Retina (tissue), 1 donor: ENCODE measurements at regions not wholly inside any gene's neighbourhood (a gene's known extent, or its start where the extent isn't known, plus 50 kb on each side); places are given as distances from the start of the nearest gene placed in this dataset.
A peak's percentile ranks its signal among the peaks of the same experiment; 100 is the strongest.
"Not testable (repeated sequence)": the region's sequence is repeated elsewhere in the genome, so short reads cannot be mapped to it uniquely, and the experiment has no call there.

Experiments
- DNase-seq: peaks from one replicate; pipeline ENCODE4 v3.0.0-alpha.2; 2016

GRCh38 chr6:140729521-140729920, 1355.1 kb upstream of the CITED2 start:
- no peak for DNase-seq

- DNase-seq: no peak
Observed at GRCh38 chr6:140718021-140718420, 1343.6 kb upstream of the CITED2 start.

GRCh38 chr6:140713495-140713894, 1339.0 kb upstream of the CITED2 start:
- DNase-seq: no peak

GRCh38 chr6:140711019-140711613, 1336.7 kb upstream of the CITED2 start:
- no peak for DNase-seq

GRCh38 chr6:140708441-140708840, 1334.0 kb upstream of the CITED2 start:
- no peak for DNase-seq

- not testable (repeated sequence) for DNase-seq
Observed at GRCh38 chr6:140704008-140704407, 1329.6 kb upstream of the CITED2 start.

GRCh38 chr6:140697585-140697984, 1323.1 kb upstream of the CITED2 start:
- no peak for DNase-seq

GRCh38 chr6:140684776-140685550, 1310.5 kb upstream of the CITED2 start:
- no peak for DNase-seq

- peak; percentile 39 for DNase-seq
Observed at GRCh38 chr6:140677781-140678528, 1303.5 kb upstream of the CITED2 start.

GRCh38 chr6:140671926-140672325, 1297.5 kb upstream of the CITED2 start:
- DNase-seq: no peak

- DNase-seq: no peak
Observed at GRCh38 chr6:140670021-140670420, 1295.6 kb upstream of the CITED2 start.

GRCh38 chr6:140669321-140669720, 1294.9 kb upstream of the CITED2 start:
- DNase-seq: no peak

- no peak for DNase-seq
Observed at GRCh38 chr6:140663772-140664171, 1289.3 kb upstream of the CITED2 start.

GRCh38 chr6:140663094-140663493, 1288.6 kb upstream of the CITED2 start:
- no peak for DNase-seq

- DNase-seq: no peak
Observed at GRCh38 chr6:140661691-140662090, 1287.2 kb upstream of the CITED2 start.

- no peak for DNase-seq
Observed at GRCh38 chr6:140660295-140660694, 1285.8 kb upstream of the CITED2 start.

GRCh38 chr6:140653972-140654371, 1279.5 kb upstream of the CITED2 start:
- DNase-seq: no peak

- DNase-seq: no peak
Observed at GRCh38 chr6:140653506-140653905, 1279.1 kb upstream of the CITED2 start.

- not testable (repeated sequence) for DNase-seq
Observed at GRCh38 chr6:140649502-140649901, 1275.1 kb upstream of the CITED2 start.

- not testable (repeated sequence) for DNase-seq
Observed at GRCh38 chr6:140647322-140647721, 1272.9 kb upstream of the CITED2 start.

GRCh38 chr6:140644017-140644416, 1269.6 kb upstream of the CITED2 start:
- no peak for DNase-seq

GRCh38 chr6:140641412-140641811, 1267.0 kb upstream of the CITED2 start:
- no peak for DNase-seq

GRCh38 chr6:140636908-140637402, 1262.5 kb upstream of the CITED2 start:
- peak; percentile 56 for DNase-seq
